HG02973 (cell line): ENCODE measurements at regions not wholly inside any gene's neighbourhood (a gene's known extent, or its start where the extent isn't known, plus 50 kb on each side); places are given as distances from the start of the nearest gene placed in this dataset.

ENCODE experiments used
- ATAC-seq: cut with Tn5 transposase; IDR thresholded peaks from one replicate; pipeline ENCODE4 v1.9.1; 2021; ENCODE audit warnings: moderate library complexity; ENCODE audit not compliant: unreplicated experiment

GRCh38 chr6:170022827-170023619 lies 267.9 kb downstream of the DLL1 start:
- no peak for ATAC-seq

- ATAC-seq = no peak
These were observed 268.6 kb downstream of the DLL1 start for GRCh38 chr6:170022291-170022722.

- ATAC-seq = no peak
These were observed 269.3 kb downstream of the DLL1 start for GRCh38 chr6:170021579-170021978.

GRCh38 chr6:170019818-170020583 lies 268.6 kb downstream of the ERMARD start:
- ATAC-seq = no peak

- no peak for ATAC-seq
These were observed 267.8 kb downstream of the ERMARD start for GRCh38 chr6:170018936-170019817.

GRCh38 chr6:170018422-170018935 lies 267.1 kb downstream of the ERMARD start:
- no peak for ATAC-seq

GRCh38 chr6:170017603-170018320 lies 266.3 kb downstream of the ERMARD start:
- no peak for ATAC-seq

GRCh38 chr6:170013815-170014214 lies 262.4 kb downstream of the ERMARD start:
- no peak for ATAC-seq

- ATAC-seq = no peak
These were observed 260.6 kb downstream of the ERMARD start for GRCh38 chr6:170012037-170012330.

GRCh38 chr6:170011204-170012036 lies 260.0 kb downstream of the ERMARD start:
- ATAC-seq = no peak

- ATAC-seq = no peak
These were observed 259.3 kb downstream of the ERMARD start for GRCh38 chr6:170010665-170011203.

- no peak for ATAC-seq
These were observed 256.9 kb downstream of the ERMARD start for GRCh38 chr6:170008294-170008785.

- no peak for ATAC-seq
These were observed 256.3 kb downstream of the ERMARD start for GRCh38 chr6:170007468-170008293.

- ATAC-seq = no peak
These were observed 255.6 kb downstream of the ERMARD start for GRCh38 chr6:170006900-170007467.

GRCh38 chr6:170006071-170006899 lies 254.9 kb downstream of the ERMARD start:
- ATAC-seq = no peak

GRCh38 chr6:170005665-170006064 lies 254.2 kb downstream of the ERMARD start:
- ATAC-seq = no peak

- no peak for ATAC-seq
These were observed 253.3 kb downstream of the ERMARD start for GRCh38 chr6:170004585-170005210.
